DMS53 treated with DMSO at 0.1 percent for 48 hours (cell line): ENCODE measurements at regions not wholly inside any gene's neighbourhood (a gene's known extent, or its start where the extent isn't known, plus 50 kb on each side); places are given as distances from the start of the nearest gene placed in this dataset.

Experiments
- DNase-seq: peaks from one replicate; lab custom pipeline; 2025; ENCODE audit not compliant: unreplicated experiment; lab: John Stamatoyannopoulos, UW

- no peak for DNase-seq
Observed at GRCh38 chr6:1201547-1202200, 110.2 kb upstream of the FOXQ1 start.

GRCh38 chr6:1200409-1201101 lies 111.3 kb upstream of the FOXQ1 start:
- no peak for DNase-seq

- no peak for DNase-seq
Observed at GRCh38 chr6:1200081-1200408, 111.9 kb upstream of the FOXQ1 start.

GRCh38 chr6:1197309-1197708 lies 114.6 kb upstream of the FOXQ1 start:
- DNase-seq: no peak

GRCh38 chr6:1191141-1191630 lies 120.7 kb upstream of the FOXQ1 start:
- no peak for DNase-seq

GRCh38 chr6:1190366-1190765 lies 121.5 kb upstream of the FOXQ1 start:
- no peak for DNase-seq

- DNase-seq: no peak
Observed at GRCh38 chr6:1188199-1188598, 123.7 kb upstream of the FOXQ1 start.

GRCh38 chr6:1187293-1188131 lies 124.4 kb upstream of the FOXQ1 start:
- DNase-seq: no peak

GRCh38 chr6:1184318-1184717 lies 127.6 kb upstream of the FOXQ1 start:
- DNase-seq: no peak

- DNase-seq: no peak
Observed at GRCh38 chr6:1182722-1183521, 129.0 kb upstream of the FOXQ1 start.

- no peak for DNase-seq
Observed at GRCh38 chr6:1181939-1182605, 129.8 kb upstream of the FOXQ1 start.

GRCh38 chr6:1179571-1180459 lies 132.1 kb upstream of the FOXQ1 start:
- no peak for DNase-seq

- no peak for DNase-seq
Observed at GRCh38 chr6:1178590-1178989, 133.3 kb upstream of the FOXQ1 start.

GRCh38 chr6:1176567-1176966 lies 135.3 kb upstream of the FOXQ1 start:
- no peak for DNase-seq

- no peak for DNase-seq
Observed at GRCh38 chr6:1175877-1176276, 136.0 kb upstream of the FOXQ1 start.

- no peak for DNase-seq
Observed at GRCh38 chr6:1170794-1171193, 141.1 kb upstream of the FOXQ1 start.

GRCh38 chr6:1164600-1164999 lies 147.3 kb upstream of the FOXQ1 start:
- DNase-seq: no peak

GRCh38 chr6:1163501-1163900 lies 148.4 kb upstream of the FOXQ1 start:
- DNase-seq: no peak
